ENCODE measurements at regions not wholly inside any gene's neighbourhood (a gene's known extent, or its start where the extent isn't known, plus 50 kb on each side); places are given as distances from the start of the nearest gene placed in this dataset.

- H3K4me3 ChIP-seq (ENCODE audit: low read length), result peak overlapping the region; percentile 71
- peak; percentile 37 for DNase-seq (ENCODE audit: low read depth, low spot score)
Measured at GRCh38 chrX:134171661-134172587, 65.1 kb upstream of the CCDC160 start.

GRCh38 chrX:134172588-134173259 is 64.3 kb upstream of the CCDC160 start:
- H3K4me3 ChIP-seq (ENCODE audit: low read length), result peak overlapping the region; percentile 71
- DNase-seq (ENCODE audit: low read depth, low spot score), result peak; percentile 43

- peak; percentile 61 for DNase-seq (ENCODE audit: low read depth, low spot score)
- H3K4me3 ChIP-seq (ENCODE audit: low read length), result peak overlapping the region; percentile 71
Measured at GRCh38 chrX:134173541-134174272, 63.3 kb upstream of the CCDC160 start.

GRCh38 chrX:134174273-134174660 is 62.7 kb upstream of the CCDC160 start:
- peak overlapping the region; percentile 71 for H3K4me3 ChIP-seq (ENCODE audit: low read length)
- DNase-seq (ENCODE audit: low read depth, low spot score), result no peak

- H3K4me3 ChIP-seq (ENCODE audit: low read length), result no peak overlapping the region
- no peak for DNase-seq (ENCODE audit: low read depth, low spot score)
Measured at GRCh38 chrX:134174859-134175258, 62.1 kb upstream of the CCDC160 start.

GRCh38 chrX:134177527-134177926 is 59.5 kb upstream of the CCDC160 start:
- no peak overlapping the region for H3K4me3 ChIP-seq (ENCODE audit: low read length)
- DNase-seq (ENCODE audit: low read depth, low spot score), result no peak

- no peak overlapping the region for H3K4me3 ChIP-seq (ENCODE audit: low read length)
- no peak for DNase-seq (ENCODE audit: low read depth, low spot score)
Measured at GRCh38 chrX:134180601-134181274, 56.2 kb upstream of the CCDC160 start.

GRCh38 chrX:134181275-134181660 is 55.7 kb upstream of the CCDC160 start:
- no peak overlapping the region for H3K4me3 ChIP-seq (ENCODE audit: low read length)

GRCh38 chrX:134183665-134184064 is 53.3 kb upstream of the CCDC160 start:
- DNase-seq (ENCODE audit: low read depth, low spot score), result no peak
- no peak overlapping the region for H3K4me3 ChIP-seq (ENCODE audit: low read length)

More at GRCh38 chrX:134181275-134181660, 55.7 kb upstream of the CCDC160 start:
- DNase-seq (ENCODE audit: low read depth, low spot score), result no peak

- no peak for DNase-seq (ENCODE audit: low read depth, low spot score)
- no peak overlapping the region for H3K4me3 ChIP-seq (ENCODE audit: low read length)
Measured at GRCh38 chrX:134184936-134185335, 52.0 kb upstream of the CCDC160 start.

- DNase-seq (ENCODE audit: low read depth, low spot score), result peak; percentile 93
- peak overlapping the region; percentile 37 for H3K4me3 ChIP-seq (ENCODE audit: low read length)
Measured at GRCh38 chrX:134186362-134187121, 50.4 kb upstream of the CCDC160 start.

Data from Jurkat, Clone E6-1 (cell line).